ENCODE measurements at regions not wholly inside any gene's neighbourhood (a gene's known extent, or its start where the extent isn't known, plus 50 kb on each side); places are given as distances from the start of the nearest gene placed in this dataset.
"Not testable (repeated sequence)": the region's sequence is repeated elsewhere in the genome, so short reads cannot be mapped to it uniquely, and the experiment has no call there.

- Histone ChIP-seq H3K27me3 (no peaks in the 10 kb centered on the region), H3K4me1 (no peaks in the 10 kb centered on the region), H3K36me3 (no peaks in the 10 kb centered on the region), H3K9me3 (no peaks in the 10 kb centered on the region), H3K4me3 (replicated peaks in 1 of 3) (no peak overlapping the region), H3K27ac (no peak overlapping the region)
- no peak for TF ChIP-seq CTCF (IDR thresholded peaks at IDR 0.05)
- TF ChIP-seq POLR2A (IDR thresholded peaks at IDR 0.05), result no peak
- DNase-seq, result no peak
- intact Hi-C loops (cut with DNase I), result no loop called here
These were observed 227.7 kb downstream of the USP46 start for GRCh38 chr4:52431410-52431809.

- Histone ChIP-seq H3K36me3 (no peaks in the 10 kb centered on the region), H3K4me3 (replicated peaks in 1 of 3) (no peak overlapping the region), H3K9me3 (no peaks in the 10 kb centered on the region), H3K27ac (no peak overlapping the region), H3K4me1 (no peaks in the 10 kb centered on the region), H3K27me3 (no peaks in the 10 kb centered on the region)
- DNase-seq, result no peak
- intact Hi-C loops (cut with DNase I), result no loop called here
- 85 to 89% methylated on average over 4 of the region's 4 CpGs for WGBS, 2 donors
- TF ChIP-seq POLR2A (IDR thresholded peaks at IDR 0.05), result no peak
- no peak for TF ChIP-seq CTCF (IDR thresholded peaks at IDR 0.05)
These were observed 227.2 kb downstream of the USP46 start for GRCh38 chr4:52431869-52432268.

GRCh38 chr4:52442524-52442923 lies 216.6 kb downstream of the USP46 start:
- H3K27me3 ChIP-seq; intact Hi-C loops (cut with DNase I); H3K9me3 ChIP-seq; H3K4me1 ChIP-seq; H3K36me3 ChIP-seq; H3K27ac ChIP-seq; H3K4me3 ChIP-seq (replicated peaks in 1 of 3); DNase-seq: not testable (repeated sequence)
- 80% methylated on average over 1 of the region's 1 CpG; no CpG with 5 or more reads in 1 of the 2 donors for WGBS, 2 donors

- intact Hi-C loops (cut with DNase I), result no loop called here
- no peak for DNase-seq
- WGBS, 2 donors, result 68 to 82% methylated on average over 1 of the region's 1 CpG
These were observed 186.7 kb downstream of the USP46 start for GRCh38 chr4:52472444-52472843.

GRCh38 chr4:52477191-52477780 lies 181.8 kb downstream of the USP46 start:
- Histone ChIP-seq H3K4me3 (replicated peaks in 1 of 3) (no peak overlapping the region), H3K27ac (no peak overlapping the region), H3K27me3 (no peaks in the 10 kb centered on the region), H3K36me3 (no peaks in the 10 kb centered on the region), H3K9me3 (no peaks in the 10 kb centered on the region), H3K4me1 (no peaks in the 10 kb centered on the region)
- intact Hi-C loops (cut with DNase I), result no loop called here
- no peak for DNase-seq
- TF ChIP-seq POLR2A (IDR thresholded peaks at IDR 0.05), result no peak
- TF ChIP-seq CTCF (IDR thresholded peaks at IDR 0.05), result no peak
- WGBS, 2 donors, result 80 to 82% methylated on average over 3 of the region's 3 CpGs

More at GRCh38 chr4:52472444-52472843, 186.7 kb downstream of the USP46 start:
- Histone ChIP-seq H3K36me3 (no peaks in the 10 kb centered on the region), H3K9me3 (no peaks in the 10 kb centered on the region), H3K4me3 (replicated peaks in 1 of 3) (no peak overlapping the region), H3K4me1 (no peaks in the 10 kb centered on the region), H3K27ac (no peak overlapping the region), H3K27me3 (no peaks in the 10 kb centered on the region)
- TF ChIP-seq CTCF (IDR thresholded peaks at IDR 0.05), result no peak
- no peak for TF ChIP-seq POLR2A (IDR thresholded peaks at IDR 0.05)

Data from thyroid gland (tissue), 4 donors.